ENCODE measurements at regions not wholly inside any gene's neighbourhood (a gene's known extent, or its start where the extent isn't known, plus 50 kb on each side); places are given as distances from the start of the nearest gene placed in this dataset.

GRCh38 chr2:8278709-8279354, 403.0 kb upstream of the ID2 start (continued):
- TF ChIP-seq PBX2 (CRISPR knock-in tag; IDR thresholded peaks at IDR 0.05; ENCODE audit: low read depth) (no peak), PBX2 (tag; conservative IDR thresholded peaks at IDR 0.05; ENCODE audit: low read depth) (no peak), ZFP36 (IDR thresholded peaks at IDR 0.05; ENCODE audit: low read depth, low read length, partially characterized antibody) (no peak), GABPB2 (CRISPR knock-in tag; conservative IDR thresholded peaks at IDR 0.05) (no peak), ATF1 (CRISPR knock-in tag; IDR thresholded peaks at IDR 0.05) (no peak), ATF1 (tag; IDR thresholded peaks at IDR 0.05) (no peak), GABPB1 (CRISPR knock-in tag; IDR thresholded peaks at IDR 0.05) (no peak), CREB3 (tag; conservative IDR thresholded peaks at IDR 0.05; ENCODE audit: low read depth) (no peak)

Measured in K562 (cell line).